Pancreas (tissue), 10 donors: ENCODE measurements at regions not wholly inside any gene's neighbourhood (a gene's known extent, or its start where the extent isn't known, plus 50 kb on each side); places are given as distances from the start of the nearest gene placed in this dataset.

ENCODE experiments used
- ATAC-seq, 4 donors: fragments of 200-7000 bp; cut with Tn5 transposase; one replicate each; pipeline versions ENCODE4 v1.8.0 to v1.9.1; 2020; ENCODE audit warnings: mild to moderate bottlenecking in 4 of 4, moderate library complexity in 4 of 4
- DNase-seq, 6 donors: peaks; one replicate each; pipeline ENCODE4 v3.0.0-alpha.2; 2020
- FAIRE-seq: peaks from 2 replicates; lab custom pipeline; 2012; peaks lifted over from hg19 to GRCh38; lab: Jason Lieb, UNC
- H3K27ac ChIP-seq, 4 donors: fragments of 200-600 bp; sonication (generic); 1 replicate in 3 of 4; 2 replicates in 1 of 4; pipeline versions ENCODE4 v1.5.0 to v1.8.0; 2020
- H3K27me3 ChIP-seq, 4 donors: fragments of 200-600 bp; one replicate each; pipeline ENCODE4 v1.8.0; 2021
- H3K36me3 ChIP-seq, 3 donors: fragments of 200-600 bp; sonication (generic) in 1 of 3; one replicate each; pipeline versions ENCODE4 v1.5.0 to v1.8.0; 2020 to 2021
- H3K4me1 ChIP-seq, 3 donors: fragments of 200-600 bp; one replicate each; pipeline ENCODE4 v1.8.0; 2021
- H3K4me3 ChIP-seq, 4 donors: fragments of 200-600 bp; sonication (generic) in 2 of 4; one replicate each; pipeline versions ENCODE4 v1.5.0 to v1.8.0; 2020 to 2021
- H3K9me3 ChIP-seq, 4 donors: fragments of 200-600 bp; one replicate each; pipeline ENCODE4 v1.8.0; 2021
- WGBS, 2 donors: extraction: QIAGEN DNeasy Blood & Tissue Kit; methylation state at CpG; one replicate each; pipeline ENCODE4 v1.1.7; 2013; 5-methylcytosine and 5-hydroxymethylcytosine counted together
- intact Hi-C, 3 donors: fragments of 100-400 bp; cut with DNase I; formaldehyde crosslinking; loops; one replicate each; pipeline versions ENCODE4 v1.11.1 to v1.14.2; 2022
- TF ChIP-seq, protein P1 (sequence below), 4 donors: fragments of 200-600 bp; sonication (generic) in 3 of 4; IDR thresholded peaks; one replicate each; pipeline versions ENCODE4 v1.5.0 to v1.8.0; 2021; ENCODE audit warnings: antibody characterized with exemption in 4 of 4
- donor health status: healthy with polysubstance abuse.
- donor health status: DM: no; HTN: no; CAD: no; lungs with moderate emphysema.
- donor health status: DM: no; HTN: no; CAD: no.
- donor health status: control.
- donor health status: control.
- donor health status: Bipolar disorder and iron deficiency.
- donor health status: DM: yes; HTN: yes; CAD: no.
- donor health status: DM: no; HTN: no; CAD: no.
- donor health status: DM: no; HTN: no; CAD: no.
- donor health status: DM: yes; HTN: yes; CAD: no.

DNA sequence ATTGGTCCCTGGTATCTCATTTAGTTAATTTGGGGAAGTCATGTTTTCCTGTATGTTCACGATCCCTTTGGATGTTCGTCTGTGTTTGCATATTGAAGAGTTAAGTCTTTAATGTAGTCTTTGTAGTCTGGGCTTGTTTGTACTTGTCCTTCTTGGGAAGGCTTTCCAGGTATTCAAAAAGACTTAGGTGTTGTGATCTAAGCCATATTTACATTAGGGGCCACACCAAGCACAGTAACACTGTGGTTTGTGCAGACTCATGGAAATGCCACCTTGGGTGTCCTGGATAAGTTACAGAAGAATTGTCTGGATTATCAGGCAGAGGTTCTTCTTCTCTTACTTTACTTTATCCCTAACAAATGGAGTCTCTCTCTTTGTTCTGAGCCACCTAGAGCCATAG is 380.3 kb downstream of the CCER1 start:
- no peak for DNase-seq
- no peaks in the 10 kb centered on the region for H3K36me3 ChIP-seq
- no peak for FAIRE-seq
- intact Hi-C loops: no loop called here
- no peak overlapping the region for H3K4me3 ChIP-seq
- no peaks in the 10 kb centered on the region for H3K4me1 ChIP-seq
- WGBS, 2 donors: 71 to 86% methylated on average over 2 of the region's 2 CpGs
- H3K27ac ChIP-seq: no peak overlapping the region
- no peak for ATAC-seq
- H3K9me3 ChIP-seq: no peaks in the 10 kb centered on the region
- no peaks in the 10 kb centered on the region for H3K27me3 ChIP-seq
- TF ChIP-seq, protein P1, sequence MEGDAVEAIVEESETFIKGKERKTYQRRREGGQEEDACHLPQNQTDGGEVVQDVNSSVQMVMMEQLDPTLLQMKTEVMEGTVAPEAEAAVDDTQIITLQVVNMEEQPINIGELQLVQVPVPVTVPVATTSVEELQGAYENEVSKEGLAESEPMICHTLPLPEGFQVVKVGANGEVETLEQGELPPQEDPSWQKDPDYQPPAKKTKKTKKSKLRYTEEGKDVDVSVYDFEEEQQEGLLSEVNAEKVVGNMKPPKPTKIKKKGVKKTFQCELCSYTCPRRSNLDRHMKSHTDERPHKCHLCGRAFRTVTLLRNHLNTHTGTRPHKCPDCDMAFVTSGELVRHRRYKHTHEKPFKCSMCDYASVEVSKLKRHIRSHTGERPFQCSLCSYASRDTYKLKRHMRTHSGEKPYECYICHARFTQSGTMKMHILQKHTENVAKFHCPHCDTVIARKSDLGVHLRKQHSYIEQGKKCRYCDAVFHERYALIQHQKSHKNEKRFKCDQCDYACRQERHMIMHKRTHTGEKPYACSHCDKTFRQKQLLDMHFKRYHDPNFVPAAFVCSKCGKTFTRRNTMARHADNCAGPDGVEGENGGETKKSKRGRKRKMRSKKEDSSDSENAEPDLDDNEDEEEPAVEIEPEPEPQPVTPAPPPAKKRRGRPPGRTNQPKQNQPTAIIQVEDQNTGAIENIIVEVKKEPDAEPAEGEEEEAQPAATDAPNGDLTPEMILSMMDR (IDR thresholded peaks at IDR 0.05): no peak

DNA sequence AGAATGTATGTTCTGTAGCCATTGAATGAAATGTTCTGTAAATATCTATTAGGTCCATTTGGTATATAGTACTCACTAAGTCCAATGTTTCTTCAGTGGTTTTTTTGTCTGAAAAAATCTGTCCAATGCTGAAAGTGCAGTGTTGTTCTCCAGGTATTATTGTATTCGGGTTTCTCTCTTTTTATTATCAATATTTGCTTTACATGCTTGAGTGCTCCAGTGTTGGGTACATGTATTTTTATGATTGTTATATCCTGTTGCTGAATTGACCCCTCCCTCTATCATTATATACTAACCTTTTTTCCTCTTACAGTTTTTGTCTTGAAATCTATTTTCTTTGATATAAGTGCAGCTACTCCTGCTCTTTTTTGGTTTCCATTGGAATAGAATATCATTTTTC is 382.2 kb downstream of the CCER1 start:
- Histone ChIP-seq H3K27ac (no peak overlapping the region), H3K4me1 (no peaks in the 10 kb centered on the region), H3K4me3 (no peak overlapping the region), H3K27me3 (no peaks in the 10 kb centered on the region), H3K9me3 (no peaks in the 10 kb centered on the region), H3K36me3 (no peaks in the 10 kb centered on the region)
- DNase-seq: no peak
- intact Hi-C loops: no loop called here
- no peak for FAIRE-seq
- TF ChIP-seq, protein P1 (IDR thresholded peaks at IDR 0.05): no peak
- 0% methylated on average over 1 of the region's 1 CpG for WGBS, 2 donors
- no peak for ATAC-seq

GRCh38 chr12:90569685-90570084 is 385.3 kb downstream of the CCER1 start:
- Histone ChIP-seq H3K4me3 (no peak overlapping the region), H3K27ac (no peak overlapping the region), H3K9me3 (no peaks in the 10 kb centered on the region), H3K36me3 (no peaks in the 10 kb centered on the region), H3K4me1 (no peaks in the 10 kb centered on the region), H3K27me3 (no peaks in the 10 kb centered on the region)
- no peak for ATAC-seq
- intact Hi-C loops: no loop called here
- FAIRE-seq: no peak
- TF ChIP-seq, protein P1 (IDR thresholded peaks at IDR 0.05): no peak
- DNase-seq: no peak
- WGBS, 2 donors: 75 to 85% methylated on average over 1 of the region's 1 CpG

DNA sequence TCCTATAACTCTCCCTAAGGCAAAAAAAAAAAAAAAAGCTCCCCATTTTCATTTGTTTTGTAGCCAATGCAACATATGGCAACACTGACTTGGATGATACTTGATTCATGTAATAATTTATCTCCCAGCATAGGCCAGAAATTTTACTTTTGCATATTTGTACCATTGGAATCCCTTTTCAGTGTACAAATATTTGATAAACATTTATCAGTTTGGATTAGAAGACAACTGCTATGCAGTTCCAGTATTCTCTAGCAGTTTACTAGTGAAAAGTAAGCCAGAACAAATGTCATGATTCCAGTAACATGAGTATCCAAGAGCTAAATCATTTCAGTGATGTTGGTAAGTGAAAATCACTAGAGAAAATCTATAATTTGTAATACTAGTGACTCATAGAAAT is 392.3 kb downstream of the CCER1 start:
- no peaks in the 10 kb centered on the region for H3K27me3 ChIP-seq
- no peaks in the 10 kb centered on the region for H3K36me3 ChIP-seq
- H3K4me3 ChIP-seq: no peak overlapping the region
- no peaks in the 10 kb centered on the region for H3K4me1 ChIP-seq
- intact Hi-C loops: no loop called here
- FAIRE-seq (no peak), ATAC-seq (no peak), DNase-seq (no peak)
- H3K9me3 ChIP-seq: no peaks in the 10 kb centered on the region
- H3K27ac ChIP-seq: no peak overlapping the region
- TF ChIP-seq, protein P1 (IDR thresholded peaks at IDR 0.05): no peak

DNA sequence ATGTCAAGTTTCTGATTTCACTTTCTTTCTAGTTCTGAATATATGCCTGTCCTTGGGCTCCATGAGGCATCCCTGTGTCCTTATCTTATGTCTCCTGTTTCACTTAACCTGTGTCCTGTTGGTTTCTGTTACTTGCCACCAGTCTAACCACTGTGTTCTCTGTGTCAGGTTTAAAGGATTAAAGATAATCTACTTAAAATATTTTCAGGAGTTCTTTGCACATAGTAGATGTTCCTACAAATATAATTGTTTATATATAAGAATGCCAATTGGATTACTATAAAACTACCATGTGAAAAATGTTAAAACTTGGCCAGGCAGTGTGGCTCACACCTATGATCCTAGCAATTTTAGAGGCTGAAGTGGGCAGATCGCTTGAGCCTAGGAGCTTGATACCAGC is 406.4 kb downstream of the CCER1 start:
- intact Hi-C loops: no loop called here
- H3K9me3 ChIP-seq: no peaks in the 10 kb centered on the region
- WGBS, 2 donors: 74 to 93% methylated on average over 1 of the region's 1 CpG
- no peaks in the 10 kb centered on the region for H3K36me3 ChIP-seq
- H3K4me1 ChIP-seq: no peaks in the 10 kb centered on the region
- no peak for FAIRE-seq
- no peak overlapping the region for H3K4me3 ChIP-seq
- DNase-seq: no peak
- TF ChIP-seq, protein P1 (IDR thresholded peaks at IDR 0.05): no peak
- no peak overlapping the region for H3K27ac ChIP-seq
- H3K27me3 ChIP-seq: no peaks in the 10 kb centered on the region
- no peak for ATAC-seq
